ENCODE measurements at regions not wholly inside any gene's neighbourhood (a gene's known extent, or its start where the extent isn't known, plus 50 kb on each side); places are given as distances from the start of the nearest gene placed in this dataset.
A peak's percentile ranks its signal among the peaks of the same experiment; 100 is the strongest.
"Not testable (repeated sequence)": the region's sequence is repeated elsewhere in the genome, so short reads cannot be mapped to it uniquely, and the experiment has no call there.

- peak in 1 of 4 donors; percentile 10 for TF ChIP-seq CTCF (IDR thresholded peaks at IDR 0.05)
- intact Hi-C loops (cut with DNase I); H3K4me3 ChIP-seq; H3K4me1 ChIP-seq; H3K27me3 ChIP-seq; H3K9me3 ChIP-seq; DNase-seq; H3K27ac ChIP-seq; H3K36me3 ChIP-seq: not testable (repeated sequence)
- WGBS (ENCODE audit: insufficient coverage, low coverage, low lambda C conversion rate, missing lambda C conversion rate): 0% methylated on average over 1 of the region's 1 CpG
- peak in 3 of 4 donors; percentile 58 to 67 (median 62) for ATAC-seq
These were observed 123.1 kb downstream of the POTEG start for GRCh38 chr14:19311023-19311422.

GRCh38 chr14:19330678-19331077, 103.5 kb downstream of the POTEG start:
- H3K4me1 ChIP-seq; H3K27ac ChIP-seq; H3K36me3 ChIP-seq; H3K27me3 ChIP-seq; DNase-seq; H3K4me3 ChIP-seq; H3K9me3 ChIP-seq; intact Hi-C loops (cut with DNase I); ATAC-seq: not testable (repeated sequence)
- no CpG with 5 or more reads among the region's 3 CpGs for WGBS (ENCODE audit: insufficient coverage, low coverage, low lambda C conversion rate, missing lambda C conversion rate)

GRCh38 chr14:19337232-19338059, 96.7 kb downstream of the POTEG start:
- H3K4me3 ChIP-seq; H3K4me1 ChIP-seq; H3K27ac ChIP-seq; H3K9me3 ChIP-seq; H3K36me3 ChIP-seq; DNase-seq; intact Hi-C loops (cut with DNase I); H3K27me3 ChIP-seq: not testable (repeated sequence)
- peak; percentile 58 to 87 (median 73) for ATAC-seq
- WGBS (ENCODE audit: insufficient coverage, low coverage, low lambda C conversion rate, missing lambda C conversion rate): no CpG with 5 or more reads among the region's 49 CpGs

GRCh38 chr14:19338060-19338372, 96.1 kb downstream of the POTEG start:
- DNase-seq; H3K27ac ChIP-seq; H3K27me3 ChIP-seq; H3K36me3 ChIP-seq; H3K9me3 ChIP-seq; H3K4me1 ChIP-seq; intact Hi-C loops (cut with DNase I); H3K4me3 ChIP-seq: not testable (repeated sequence)
- WGBS (ENCODE audit: insufficient coverage, low coverage, low lambda C conversion rate, missing lambda C conversion rate): no CpG with 5 or more reads among the region's 11 CpGs
- peak in 1 of 4 donors; percentile 55 for ATAC-seq

GRCh38 chr14:19340976-19341375, 93.2 kb downstream of the POTEG start:
- H3K36me3 ChIP-seq; ATAC-seq; H3K27ac ChIP-seq; intact Hi-C loops (cut with DNase I); H3K4me1 ChIP-seq; H3K4me3 ChIP-seq; H3K27me3 ChIP-seq; H3K9me3 ChIP-seq: not testable (repeated sequence)
- DNase-seq: peak in 1 of 3 donors; percentile 13
- 59% methylated on average over 8 of the region's 9 CpGs for WGBS (ENCODE audit: insufficient coverage, low coverage, low lambda C conversion rate, missing lambda C conversion rate)

- intact Hi-C loops (cut with DNase I); DNase-seq; H3K4me3 ChIP-seq: not testable (repeated sequence)
These were observed 92.5 kb downstream of the POTEG start for GRCh38 chr14:19341627-19342026.

GRCh38 chr14:19344261-19344660, 89.9 kb downstream of the POTEG start:
- not testable (repeated sequence) for H3K4me3 ChIP-seq

More at GRCh38 chr14:19341627-19342026, 92.5 kb downstream of the POTEG start:
- H3K27ac ChIP-seq, H3K36me3 ChIP-seq, H3K4me1 ChIP-seq, ATAC-seq, H3K27me3 ChIP-seq, H3K9me3 ChIP-seq: not testable (repeated sequence)
- 75% methylated on average over 4 of the region's 6 CpGs for WGBS (ENCODE audit: insufficient coverage, low coverage, low lambda C conversion rate, missing lambda C conversion rate)

GRCh38 chr14:19344689-19345088, 89.5 kb downstream of the POTEG start:
- peak; percentile 54 to 74 (median 65) for ATAC-seq
- 44% methylated on average over 1 of the region's 20 CpGs for WGBS (ENCODE audit: insufficient coverage, low coverage, low lambda C conversion rate, missing lambda C conversion rate)
- H3K4me1 ChIP-seq; H3K4me3 ChIP-seq; H3K36me3 ChIP-seq; H3K27ac ChIP-seq; H3K9me3 ChIP-seq; intact Hi-C loops (cut with DNase I); H3K27me3 ChIP-seq; DNase-seq: not testable (repeated sequence)

More at GRCh38 chr14:19344261-19344660, 89.9 kb downstream of the POTEG start:
- H3K27ac ChIP-seq; H3K36me3 ChIP-seq; H3K27me3 ChIP-seq; ATAC-seq; intact Hi-C loops (cut with DNase I); H3K4me1 ChIP-seq; H3K9me3 ChIP-seq; DNase-seq: not testable (repeated sequence)
- 45% methylated on average over 4 of the region's 4 CpGs for WGBS (ENCODE audit: insufficient coverage, low coverage, low lambda C conversion rate, missing lambda C conversion rate)

GRCh38 chr14:19345298-19345911, 88.7 kb downstream of the POTEG start:
- intact Hi-C loops (cut with DNase I): not testable (repeated sequence)

GRCh38 chr14:19346074-19346480, 88.1 kb downstream of the POTEG start:
- H3K27ac ChIP-seq: not testable (repeated sequence)

More at GRCh38 chr14:19345298-19345911, 88.7 kb downstream of the POTEG start:
- H3K4me3 ChIP-seq, DNase-seq, H3K27me3 ChIP-seq, H3K36me3 ChIP-seq, H3K4me1 ChIP-seq, H3K9me3 ChIP-seq, H3K27ac ChIP-seq: not testable (repeated sequence)
- WGBS (ENCODE audit: insufficient coverage, low coverage, low lambda C conversion rate, missing lambda C conversion rate): 67% methylated on average over 2 of the region's 26 CpGs
- ATAC-seq: peak in 1 of 4 donors; percentile 7

More at GRCh38 chr14:19346074-19346480, 88.1 kb downstream of the POTEG start:
- H3K4me1 ChIP-seq; H3K4me3 ChIP-seq; intact Hi-C loops (cut with DNase I); H3K9me3 ChIP-seq; H3K36me3 ChIP-seq; H3K27me3 ChIP-seq: not testable (repeated sequence)
- ATAC-seq (peak; percentile 54 to 68 (median 58)), DNase-seq (peak in 1 of 3 donors; percentile 17)
- no CpG with 5 or more reads among the region's 17 CpGs for WGBS (ENCODE audit: insufficient coverage, low coverage, low lambda C conversion rate, missing lambda C conversion rate)

All from right lobe of liver (tissue), 6 donors.